ENCODE measurements at regions not wholly inside any gene's neighbourhood (a gene's known extent, or its start where the extent isn't known, plus 50 kb on each side); places are given as distances from the start of the nearest gene placed in this dataset.

DNA sequence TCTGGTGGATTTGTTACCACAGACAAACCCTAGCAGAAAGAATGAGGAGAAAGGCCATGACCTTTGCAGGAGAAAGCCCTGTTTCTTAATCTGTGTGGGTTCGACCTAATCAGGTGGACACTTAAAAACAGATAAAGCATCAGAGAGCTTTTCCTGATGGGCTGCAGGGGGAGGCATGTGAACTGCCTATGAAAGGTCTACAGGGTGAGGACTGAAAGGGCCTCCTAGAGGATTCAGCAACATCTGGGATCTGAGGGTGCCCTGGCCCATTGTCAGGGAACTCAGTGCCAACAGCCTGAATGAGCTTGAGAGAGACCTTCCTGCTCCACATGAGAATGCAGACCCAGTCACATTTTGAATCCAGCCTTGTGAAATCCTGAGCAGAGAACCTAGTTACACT is 178.8 kb upstream of the DDHD1 start:
- TF ChIP-seq, protein P1, sequence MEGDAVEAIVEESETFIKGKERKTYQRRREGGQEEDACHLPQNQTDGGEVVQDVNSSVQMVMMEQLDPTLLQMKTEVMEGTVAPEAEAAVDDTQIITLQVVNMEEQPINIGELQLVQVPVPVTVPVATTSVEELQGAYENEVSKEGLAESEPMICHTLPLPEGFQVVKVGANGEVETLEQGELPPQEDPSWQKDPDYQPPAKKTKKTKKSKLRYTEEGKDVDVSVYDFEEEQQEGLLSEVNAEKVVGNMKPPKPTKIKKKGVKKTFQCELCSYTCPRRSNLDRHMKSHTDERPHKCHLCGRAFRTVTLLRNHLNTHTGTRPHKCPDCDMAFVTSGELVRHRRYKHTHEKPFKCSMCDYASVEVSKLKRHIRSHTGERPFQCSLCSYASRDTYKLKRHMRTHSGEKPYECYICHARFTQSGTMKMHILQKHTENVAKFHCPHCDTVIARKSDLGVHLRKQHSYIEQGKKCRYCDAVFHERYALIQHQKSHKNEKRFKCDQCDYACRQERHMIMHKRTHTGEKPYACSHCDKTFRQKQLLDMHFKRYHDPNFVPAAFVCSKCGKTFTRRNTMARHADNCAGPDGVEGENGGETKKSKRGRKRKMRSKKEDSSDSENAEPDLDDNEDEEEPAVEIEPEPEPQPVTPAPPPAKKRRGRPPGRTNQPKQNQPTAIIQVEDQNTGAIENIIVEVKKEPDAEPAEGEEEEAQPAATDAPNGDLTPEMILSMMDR (IDR thresholded peaks at IDR 0.05): no peak
- H3K9me3 ChIP-seq: no peaks in the 10 kb centered on the region
- DNase-seq (no peak), ATAC-seq (no peak)
- H3K36me3 ChIP-seq: no peaks in the 10 kb centered on the region
- no peak overlapping the region for H3K4me3 ChIP-seq
- H3K4me1 ChIP-seq: no peaks in the 10 kb centered on the region
- no peaks in the 10 kb centered on the region for H3K27me3 ChIP-seq
- no peak overlapping the region for H3K27ac ChIP-seq
- intact Hi-C loops (cut with DNase I): no loop called here

DNA sequence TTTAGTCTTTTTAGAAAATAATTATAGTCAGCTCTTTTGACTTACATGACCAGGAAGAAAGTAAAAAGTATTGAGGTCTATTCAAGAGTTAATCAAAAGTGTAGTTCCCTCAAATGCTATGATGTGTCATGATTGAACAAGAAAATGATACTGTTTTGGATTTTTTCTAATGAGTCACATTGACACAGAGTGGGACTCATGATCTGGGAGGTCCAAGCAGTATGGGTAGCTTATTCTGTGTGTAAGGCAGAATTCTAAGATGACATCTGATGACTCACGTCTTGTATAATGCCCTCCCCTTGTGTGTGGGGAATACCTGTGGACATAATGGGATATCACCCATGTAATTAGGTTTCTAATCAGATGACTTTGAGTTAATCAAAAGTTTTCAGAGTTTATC is 178.1 kb upstream of the DDHD1 start:
- Histone ChIP-seq H3K36me3 (no peaks in the 10 kb centered on the region), H3K4me3 (no peak overlapping the region), H3K4me1 (no peaks in the 10 kb centered on the region), H3K27ac (no peak overlapping the region), H3K9me3 (no peaks in the 10 kb centered on the region), H3K27me3 (no peaks in the 10 kb centered on the region)
- TF ChIP-seq, protein P1 (IDR thresholded peaks at IDR 0.05): no peak
- DNase-seq (no peak), ATAC-seq (no peak)
- intact Hi-C loops (cut with DNase I): no loop called here

DNA sequence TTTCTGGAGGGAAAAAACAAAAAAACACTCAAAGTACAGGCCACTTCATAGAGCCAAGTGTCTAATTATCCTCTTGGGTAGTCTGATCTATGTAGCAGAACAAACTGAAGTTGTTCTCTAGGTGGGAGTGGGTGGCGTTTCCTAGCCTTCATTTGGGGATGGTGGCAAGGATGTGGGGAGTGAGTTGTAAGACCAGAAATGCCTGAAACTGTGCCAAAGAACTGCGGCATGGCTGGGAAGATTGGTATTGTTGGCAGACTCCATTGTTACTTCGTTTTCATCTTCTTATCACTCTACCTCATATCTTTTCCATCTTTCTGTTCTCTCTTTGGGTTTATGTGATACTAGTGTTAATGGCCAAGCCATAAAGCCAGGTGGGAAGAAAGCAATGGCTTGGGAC is 177.3 kb upstream of the DDHD1 start:
- H3K9me3 ChIP-seq: no peaks in the 10 kb centered on the region
- intact Hi-C loops (cut with DNase I): no loop called here

DNA sequence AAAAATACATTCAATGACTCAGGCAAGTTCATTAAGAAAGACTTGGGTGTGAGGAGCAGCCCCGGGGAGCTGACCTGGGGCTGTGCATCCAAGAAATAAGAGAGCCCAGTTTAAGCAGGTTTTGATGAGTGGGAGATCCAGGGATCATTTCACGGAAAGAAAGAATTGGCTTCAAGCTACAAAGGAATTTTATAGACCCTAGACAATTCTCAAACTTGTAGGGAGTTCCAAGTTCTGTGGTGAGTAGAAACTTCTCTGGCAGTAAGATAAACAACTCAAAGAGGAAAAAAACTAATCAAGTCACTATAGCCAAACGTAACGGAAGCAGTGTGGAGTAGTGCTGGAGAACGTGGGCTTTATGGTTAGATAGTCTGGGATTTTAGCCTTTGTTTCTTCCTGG is 175.7 kb upstream of the DDHD1 start:
- H3K27me3 ChIP-seq: no peaks in the 10 kb centered on the region
- no peaks in the 10 kb centered on the region for H3K36me3 ChIP-seq
- no peak for ATAC-seq
- TF ChIP-seq, protein P1 (IDR thresholded peaks at IDR 0.05): no peak
- H3K9me3 ChIP-seq: no peaks in the 10 kb centered on the region
- peak in 1 of 4 donors; percentile 9 for DNase-seq
- no peaks in the 10 kb centered on the region for H3K4me1 ChIP-seq
- intact Hi-C loops (cut with DNase I): no loop called here
- no peak overlapping the region for H3K27ac ChIP-seq
- H3K4me3 ChIP-seq: no peak overlapping the region

More for the DNA sequence above, 177.3 kb upstream of the DDHD1 start:
- ATAC-seq: no peak
- DNase-seq: no peak
- Histone ChIP-seq H3K4me3 (no peak overlapping the region), H3K27ac (no peak overlapping the region), H3K36me3 (no peaks in the 10 kb centered on the region), H3K27me3 (no peaks in the 10 kb centered on the region), H3K4me1 (no peaks in the 10 kb centered on the region)
- TF ChIP-seq, protein P1 (IDR thresholded peaks at IDR 0.05): no peak

DNA sequence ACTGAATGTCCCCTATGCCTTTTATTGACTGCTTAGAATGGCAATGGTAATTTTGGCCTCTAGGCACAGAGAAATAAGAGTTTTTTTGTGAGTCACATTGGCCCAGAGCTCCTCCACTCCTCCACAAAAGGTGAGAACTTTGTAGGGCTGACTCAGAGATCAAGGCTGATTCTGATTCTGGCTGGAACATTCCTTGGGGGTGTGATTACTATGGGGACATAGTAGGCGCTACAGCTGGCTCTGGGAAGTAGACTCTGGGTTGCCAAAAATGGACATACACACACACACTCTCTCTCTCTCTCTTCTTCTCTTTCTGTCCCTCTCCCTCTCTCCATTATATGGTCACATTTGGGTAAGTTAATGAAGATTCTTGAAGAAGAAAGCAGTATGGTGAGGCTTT is 174.6 kb upstream of the DDHD1 start:
- H3K4me1 ChIP-seq: no peaks in the 10 kb centered on the region
- H3K27me3 ChIP-seq: no peaks in the 10 kb centered on the region
- DNase-seq: no peak
- intact Hi-C loops (cut with DNase I): no loop called here
- no peaks in the 10 kb centered on the region for H3K9me3 ChIP-seq
- H3K4me3 ChIP-seq: no peak overlapping the region
- peak; percentile 24 for ATAC-seq
- no peak overlapping the region for H3K27ac ChIP-seq
- no peaks in the 10 kb centered on the region for H3K36me3 ChIP-seq
- TF ChIP-seq, protein P1 (IDR thresholded peaks at IDR 0.05): no peak

All from left lung (tissue), 4 donors.